GM12864 (cell line): ENCODE measurements at regions not wholly inside any gene's neighbourhood (a gene's known extent, or its start where the extent isn't known, plus 50 kb on each side); places are given as distances from the start of the nearest gene placed in this dataset.

Source experiments
- DNase-seq: peaks from one replicate; pipeline ENCODE4 v3.0.0-alpha.2; 2011; ENCODE audit warnings: low read depth
- H3K4me3 ChIP-seq: 2 replicates; pipeline ENCODE4 v1.5.1; 2011; ENCODE audit warnings: mild to moderate bottlenecking, low read depth, low read length, control low read depth
- CTCF ChIP-seq: IDR thresholded peaks from 2 replicates; pipeline ENCODE4 v1.5.1; 2011; ENCODE audit warnings: low read depth, mild to moderate bottlenecking, moderate library complexity, low read length, control low read depth, inconsistent platforms; ENCODE audit errors: missing control alignments

GRCh38 chr10:2966134-2966533, 101.2 kb upstream of the PFKP start:
- H3K4me3 ChIP-seq = no peak overlapping the region
- no peak for DNase-seq
- TF ChIP-seq CTCF = no peak

GRCh38 chr10:2964632-2965296, 102.6 kb upstream of the PFKP start:
- H3K4me3 ChIP-seq = no peak overlapping the region
- no peak for DNase-seq
- TF ChIP-seq CTCF = no peak

GRCh38 chr10:2963889-2964631, 103.3 kb upstream of the PFKP start:
- no peak for DNase-seq
- no peak overlapping the region for H3K4me3 ChIP-seq
- no peak for TF ChIP-seq CTCF

- H3K4me3 ChIP-seq = no peak overlapping the region
- TF ChIP-seq CTCF = no peak
- no peak for DNase-seq
Measured at GRCh38 chr10:2962194-2962593, 105.2 kb upstream of the PFKP start.

- H3K4me3 ChIP-seq = no peak overlapping the region
- DNase-seq = no peak
- no peak for TF ChIP-seq CTCF
Measured at GRCh38 chr10:2958659-2959058, 108.7 kb upstream of the PFKP start.

GRCh38 chr10:2957785-2958184, 109.6 kb upstream of the PFKP start:
- no peak for DNase-seq
- no peak for TF ChIP-seq CTCF
- H3K4me3 ChIP-seq = no peak overlapping the region

- no peak overlapping the region for H3K4me3 ChIP-seq
- no peak for TF ChIP-seq CTCF
- DNase-seq = no peak
Measured at GRCh38 chr10:2955064-2955463, 112.3 kb upstream of the PFKP start.
